MG63 (cell line): ENCODE measurements at regions not wholly inside any gene's neighbourhood (a gene's known extent, or its start where the extent isn't known, plus 50 kb on each side); places are given as distances from the start of the nearest gene placed in this dataset.
A peak's percentile ranks its signal among the peaks of the same experiment; 100 is the strongest.
"Not testable (repeated sequence)": the region's sequence is repeated elsewhere in the genome, so short reads cannot be mapped to it uniquely, and the experiment has no call there.

Source experiments
- DNase-seq: peaks from one replicate; pipeline ENCODE4 v3.0.0-alpha.2; 2020
- H3K27me3 ChIP-seq: fragments of 250-450 bp; sonication (Bioruptor Pico); 2 replicates; pipeline ENCODE4 v1.5.1; 2020; ENCODE audit warnings: mild to moderate bottlenecking, moderate library complexity
- H3K36me3 ChIP-seq: fragments of 250-450 bp; sonication (Bioruptor Pico); 2 replicates; pipeline ENCODE4 v1.5.1; 2020; ENCODE audit warnings: mild to moderate bottlenecking, moderate library complexity
- H3K4me3 ChIP-seq: fragments of 250-450 bp; sonication (Bioruptor Pico); 2 replicates; pipeline ENCODE4 v1.5.1; 2020; ENCODE audit warnings: mild to moderate bottlenecking, moderate library complexity
- H3K9me3 ChIP-seq: fragments of 250-450 bp; sonication (Bioruptor Pico); 2 replicates; pipeline ENCODE4 v1.5.1; 2020; ENCODE audit warnings: mild to moderate bottlenecking, moderate library complexity

DNA sequence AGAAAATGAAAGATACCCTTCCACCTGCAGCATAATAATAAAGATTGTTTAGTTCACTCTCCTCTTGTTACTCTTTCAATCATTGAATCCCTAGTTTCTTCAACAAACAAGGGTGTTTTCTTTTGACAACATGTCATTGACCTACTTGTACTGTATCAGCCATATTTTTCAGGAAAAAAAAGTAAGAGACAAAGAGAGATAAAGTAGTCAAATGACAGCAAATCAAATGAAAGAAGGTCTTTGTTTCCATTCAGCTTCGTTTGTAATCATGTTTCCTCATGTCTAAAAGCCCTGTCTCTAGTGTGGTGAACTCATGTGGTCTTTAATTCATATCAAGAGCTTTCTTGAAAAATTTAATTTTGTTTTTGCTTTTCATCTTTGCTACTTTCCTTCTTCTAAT is 557.8 kb upstream of the LRATD1 start:
- no peak for DNase-seq
- Histone ChIP-seq H3K9me3 (no peaks in the 10 kb centered on the region), H3K36me3 (no peaks in the 10 kb centered on the region), H3K4me3 (no peak overlapping the region), H3K27me3 (no peaks in the 10 kb centered on the region)

GRCh38 chr2:14079576-14079975 is 552.9 kb upstream of the LRATD1 start:
- Histone ChIP-seq H3K9me3 (no peaks in the 10 kb centered on the region), H3K27me3 (no peaks in the 10 kb centered on the region), H3K4me3 (no peak overlapping the region), H3K36me3 (no peaks in the 10 kb centered on the region)
- no peak for DNase-seq

DNA sequence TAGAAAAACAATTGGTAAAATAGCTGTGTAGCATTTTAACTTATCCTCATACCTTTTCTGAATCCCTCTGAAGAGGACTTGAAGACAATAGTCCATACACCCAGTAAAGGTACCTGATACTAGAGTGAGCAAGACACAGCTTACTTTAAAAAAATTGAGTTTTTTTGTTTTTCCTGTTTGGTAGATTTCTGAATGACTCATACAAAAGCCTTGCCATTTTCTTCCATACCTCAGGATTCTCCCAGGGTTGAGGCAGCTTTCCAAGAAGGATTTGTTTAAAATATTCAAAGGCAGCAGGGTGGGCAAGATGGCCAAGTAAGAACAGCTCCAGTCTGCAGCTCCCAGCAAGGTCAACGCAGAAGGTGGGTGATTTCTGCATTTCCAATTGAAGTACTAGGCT is 551.0 kb upstream of the LRATD1 start:
- no peaks in the 10 kb centered on the region for H3K27me3 ChIP-seq
- H3K4me3 ChIP-seq, result no peak overlapping the region
- peak; percentile 2 for DNase-seq
- H3K9me3 ChIP-seq, result no peaks in the 10 kb centered on the region
- H3K36me3 ChIP-seq, result no peaks in the 10 kb centered on the region

GRCh38 chr2:14082640-14083039 is 549.9 kb upstream of the LRATD1 start:
- H3K4me3 ChIP-seq, result no peak overlapping the region
- no peak for DNase-seq
- H3K36me3 ChIP-seq, result no peaks in the 10 kb centered on the region
- H3K27me3 ChIP-seq, result no peaks in the 10 kb centered on the region
- H3K9me3 ChIP-seq, result no peaks in the 10 kb centered on the region

- Histone ChIP-seq H3K9me3 (no peaks in the 10 kb centered on the region), H3K27me3 (no peaks in the 10 kb centered on the region), H3K36me3 (no peaks in the 10 kb centered on the region), H3K4me3 (no peak overlapping the region)
- DNase-seq, result no peak
These were observed 537.9 kb upstream of the LRATD1 start for GRCh38 chr2:14094592-14094991.

- H3K27me3 ChIP-seq, H3K4me3 ChIP-seq, H3K9me3 ChIP-seq, DNase-seq, H3K36me3 ChIP-seq: not testable (repeated sequence)
These were observed 533.4 kb upstream of the LRATD1 start for GRCh38 chr2:14099101-14099500.

DNA sequence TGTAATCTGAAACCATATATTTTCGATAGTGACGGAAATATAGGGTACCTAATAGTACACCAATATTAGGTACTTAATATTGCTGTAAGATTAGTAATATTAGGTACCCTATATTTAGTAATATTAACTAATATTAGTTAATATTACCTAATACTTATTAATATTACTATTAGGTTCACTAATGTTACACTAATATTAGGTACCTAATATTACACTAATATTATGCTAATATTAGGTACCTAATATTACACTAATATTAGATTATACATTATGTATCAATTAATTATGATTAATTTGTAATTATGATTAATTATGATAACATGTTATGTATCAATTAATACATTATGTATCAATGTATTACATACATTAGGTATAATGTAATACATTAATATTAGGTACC is 518.2 kb upstream of the LRATD1 start:
- H3K27me3 ChIP-seq, result no peaks in the 10 kb centered on the region
- no peak overlapping the region for H3K4me3 ChIP-seq
- no peaks in the 10 kb centered on the region for H3K36me3 ChIP-seq
- no peaks in the 10 kb centered on the region for H3K9me3 ChIP-seq
- no peak for DNase-seq

DNA sequence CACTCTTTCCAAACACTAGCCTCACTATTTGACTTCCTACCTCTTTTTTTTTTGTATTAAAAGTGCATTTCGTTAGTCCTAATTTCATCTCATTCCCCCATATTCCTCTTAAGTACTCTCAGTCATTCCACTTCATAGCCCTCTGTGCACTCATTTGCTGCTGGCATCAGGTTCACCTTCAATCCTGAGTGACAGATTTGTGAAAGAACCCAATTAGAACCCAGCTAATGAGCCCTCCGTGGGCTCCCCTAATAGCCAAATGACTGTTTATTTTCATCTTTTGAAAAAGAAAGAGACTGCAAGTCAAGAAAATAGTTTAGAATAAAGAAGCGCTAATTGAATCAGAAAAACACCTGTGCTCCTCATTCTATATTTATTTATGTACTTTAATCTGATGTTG is 512.1 kb upstream of the LRATD1 start:
- no peaks in the 10 kb centered on the region for H3K9me3 ChIP-seq
- no peak overlapping the region for H3K4me3 ChIP-seq
- no peak for DNase-seq
- H3K27me3 ChIP-seq, result no peaks in the 10 kb centered on the region
- no peaks in the 10 kb centered on the region for H3K36me3 ChIP-seq

DNA sequence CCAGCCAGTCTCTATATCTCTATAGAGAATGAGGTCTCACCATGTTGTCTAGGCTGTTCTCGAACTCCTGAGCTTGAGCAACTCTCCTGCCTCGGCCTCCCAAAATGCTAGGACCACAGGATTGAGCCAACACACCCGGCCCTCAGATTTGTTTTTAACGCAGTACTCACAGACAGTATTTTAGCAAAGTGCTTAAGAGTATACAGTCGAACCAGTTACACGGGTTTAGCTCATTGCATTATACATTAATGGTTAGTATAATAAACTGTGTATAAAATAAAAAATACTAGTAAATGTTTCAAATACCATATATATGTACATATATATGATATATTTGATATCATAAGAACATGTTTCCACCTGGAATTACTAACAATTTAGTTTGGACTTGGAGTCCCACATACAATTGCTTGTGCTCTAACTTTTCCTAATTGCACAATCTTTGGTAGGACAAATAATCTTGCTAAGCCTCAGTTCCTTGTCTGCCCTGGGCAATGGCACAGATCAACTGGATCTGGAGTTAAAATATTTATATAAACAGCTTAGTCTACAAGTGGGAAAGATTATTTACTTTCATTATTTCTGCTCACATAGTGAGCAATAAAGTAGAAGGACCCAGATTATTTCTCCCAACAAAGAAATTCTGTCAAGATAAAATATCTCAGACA is 508.9 kb upstream of the LRATD1 start:
- Histone ChIP-seq H3K9me3 (no peaks in the 10 kb centered on the region), H3K4me3 (no peak overlapping the region), H3K36me3 (no peaks in the 10 kb centered on the region), H3K27me3 (no peaks in the 10 kb centered on the region)
- no peak for DNase-seq

- DNase-seq, result no peak
- H3K36me3 ChIP-seq, result no peaks in the 10 kb centered on the region
- H3K27me3 ChIP-seq, result no peaks in the 10 kb centered on the region
- H3K9me3 ChIP-seq, result no peaks in the 10 kb centered on the region
- H3K4me3 ChIP-seq, result no peak overlapping the region
These were observed 506.8 kb upstream of the LRATD1 start for GRCh38 chr2:14125624-14126293.

- H3K4me3 ChIP-seq, result no peak overlapping the region
- no peak for DNase-seq
- no peaks in the 10 kb centered on the region for H3K27me3 ChIP-seq
- no peaks in the 10 kb centered on the region for H3K36me3 ChIP-seq
- no peaks in the 10 kb centered on the region for H3K9me3 ChIP-seq
These were observed 505.7 kb upstream of the LRATD1 start for GRCh38 chr2:14126846-14127245.

DNA sequence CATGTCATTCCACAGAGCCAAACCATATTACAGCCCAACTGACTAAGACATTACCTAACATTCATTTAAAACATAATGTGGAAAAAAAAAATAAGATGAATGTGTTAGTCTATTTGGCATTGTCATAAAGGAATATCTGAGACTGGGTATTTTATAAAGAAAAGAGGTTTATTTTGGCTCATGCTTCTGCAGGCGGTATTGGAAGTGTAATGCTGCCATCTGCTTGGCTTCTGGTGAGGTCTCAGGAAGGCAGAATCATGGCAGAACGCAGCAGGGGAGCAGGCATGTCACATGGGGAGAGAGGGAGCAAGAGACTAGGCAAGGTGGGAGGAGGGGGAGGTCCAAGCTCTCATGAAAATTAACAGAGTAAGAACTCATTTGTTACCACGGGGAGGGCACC is 504.8 kb upstream of the LRATD1 start:
- Histone ChIP-seq H3K4me3 (no peak overlapping the region), H3K9me3 (no peaks in the 10 kb centered on the region), H3K36me3 (no peaks in the 10 kb centered on the region), H3K27me3 (no peaks in the 10 kb centered on the region)
- no peak for DNase-seq

DNA sequence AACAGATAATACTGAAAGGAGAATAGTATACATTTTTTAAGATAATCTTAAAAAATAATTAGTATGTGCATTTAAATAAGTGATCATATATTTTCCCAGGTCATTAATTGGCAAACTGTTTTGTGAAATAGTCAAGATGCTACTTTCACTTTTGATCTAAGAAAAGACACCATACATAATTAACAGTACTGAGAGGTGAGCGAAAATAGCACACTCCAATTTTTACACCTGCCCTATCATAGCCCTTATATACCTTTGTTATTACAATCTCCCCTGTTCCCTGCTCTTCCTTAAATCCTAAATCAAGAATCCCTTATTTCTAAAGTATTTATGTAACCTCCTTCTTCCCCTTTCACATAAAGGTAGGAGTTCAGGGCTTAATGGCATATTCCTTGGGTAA is 500.1 kb upstream of the LRATD1 start:
- H3K27me3 ChIP-seq, result no peaks in the 10 kb centered on the region
- DNase-seq, result no peak
- no peaks in the 10 kb centered on the region for H3K36me3 ChIP-seq

DNA sequence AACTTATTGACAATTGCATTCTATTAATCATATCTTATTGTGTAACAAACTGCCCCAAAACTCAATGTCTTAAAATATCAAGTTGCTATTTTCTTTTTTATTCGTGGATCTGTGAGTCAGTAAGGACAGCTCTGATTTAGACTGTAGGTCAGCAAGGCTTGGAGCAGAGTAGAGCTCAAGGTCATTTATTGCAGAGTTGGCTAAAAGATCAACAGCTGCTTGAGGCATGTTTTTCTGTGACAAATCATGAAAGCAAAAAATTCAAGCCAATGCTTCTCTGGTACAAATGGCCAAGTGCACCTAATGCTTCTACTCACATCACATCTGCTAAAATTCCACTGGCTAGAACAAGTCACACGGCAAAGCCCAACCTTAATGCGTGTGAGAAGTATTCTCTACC is 497.7 kb upstream of the LRATD1 start:
- Histone ChIP-seq H3K36me3 (no peaks in the 10 kb centered on the region), H3K27me3 (no peaks in the 10 kb centered on the region), H3K9me3 (no peaks in the 10 kb centered on the region), H3K4me3 (no peak overlapping the region)
- DNase-seq, result no peak

More for the DNA sequence above, 500.1 kb upstream of the LRATD1 start:
- no peak overlapping the region for H3K4me3 ChIP-seq
- H3K9me3 ChIP-seq, result no peaks in the 10 kb centered on the region

DNA sequence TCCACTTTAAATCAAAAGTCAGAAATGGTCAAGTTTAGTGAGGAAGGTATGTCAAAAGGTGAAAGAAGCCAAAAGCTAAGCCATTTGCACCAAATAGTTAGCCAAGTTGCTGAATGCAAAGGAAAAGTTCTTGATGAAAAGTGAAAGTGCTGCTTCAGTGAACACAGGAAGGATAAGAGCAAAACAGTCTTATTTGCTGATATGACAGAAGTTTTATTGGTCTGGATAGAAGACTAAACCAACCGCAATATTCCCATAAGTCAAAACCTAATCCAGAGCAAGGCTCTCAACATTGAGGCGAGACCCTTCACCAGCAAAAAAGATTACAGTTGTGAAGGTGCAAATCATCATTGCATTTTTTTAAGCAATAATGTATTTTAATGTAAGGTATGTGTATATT is 496.5 kb upstream of the LRATD1 start:
- no peak overlapping the region for H3K4me3 ChIP-seq
- no peaks in the 10 kb centered on the region for H3K27me3 ChIP-seq
- DNase-seq, result no peak
- no peaks in the 10 kb centered on the region for H3K9me3 ChIP-seq
- no peaks in the 10 kb centered on the region for H3K36me3 ChIP-seq

GRCh38 chr2:14137643-14138042 is 494.9 kb upstream of the LRATD1 start:
- Histone ChIP-seq H3K4me3 (no peak overlapping the region), H3K9me3 (no peaks in the 10 kb centered on the region), H3K36me3 (no peaks in the 10 kb centered on the region), H3K27me3 (no peaks in the 10 kb centered on the region)
- no peak for DNase-seq

GRCh38 chr2:14140009-14140550 is 492.4 kb upstream of the LRATD1 start:
- DNase-seq, result no peak
- H3K4me3 ChIP-seq, result no peak overlapping the region
- no peaks in the 10 kb centered on the region for H3K27me3 ChIP-seq
- no peaks in the 10 kb centered on the region for H3K9me3 ChIP-seq
- no peaks in the 10 kb centered on the region for H3K36me3 ChIP-seq

DNA sequence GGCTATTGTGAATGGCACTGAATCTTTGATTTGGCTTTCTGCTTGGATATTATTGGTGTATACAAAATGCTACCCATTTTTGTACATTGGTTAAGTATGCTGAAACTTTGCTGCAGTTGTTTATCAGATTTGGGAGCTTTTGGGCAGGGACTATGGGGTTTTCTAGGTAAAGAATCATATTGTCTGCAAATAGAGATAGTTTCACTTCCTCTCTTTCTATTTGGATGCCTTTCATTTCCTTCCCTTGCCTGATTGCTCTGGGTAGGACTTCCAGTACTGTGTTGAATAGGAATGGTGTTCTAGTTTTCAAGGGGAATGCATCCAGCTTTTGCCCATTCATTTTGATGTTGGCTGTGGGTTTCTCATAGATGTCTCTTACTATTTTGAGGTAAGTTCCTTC is 489.1 kb upstream of the LRATD1 start:
- Histone ChIP-seq H3K9me3 (no peaks in the 10 kb centered on the region), H3K36me3 (no peaks in the 10 kb centered on the region), H3K27me3 (no peaks in the 10 kb centered on the region), H3K4me3 (no peak overlapping the region)
- no peak for DNase-seq
